Bronchial epithelial cell (primary cell): ENCODE measurements at regions not wholly inside any gene's neighbourhood (a gene's known extent, or its start where the extent isn't known, plus 50 kb on each side); places are given as distances from the start of the nearest gene placed in this dataset.

Source experiments
- DNase-seq: peaks from one replicate; pipeline ENCODE4 v3.0.0-alpha.2; 2010; ENCODE audit warnings: low read depth
- FAIRE-seq: peaks from 2 replicates; lab custom pipeline; 2011; peaks lifted over from hg19 to GRCh38; lab: Jason Lieb, UNC
- H3K27me3 ChIP-seq: 2 replicates; pipeline ENCODE4 v1.5.1; 2011; ENCODE audit warnings: low read length; ENCODE audit not compliant: control insufficient read depth, insufficient read depth
- H3K36me3 ChIP-seq: 2 replicates; pipeline ENCODE4 v1.5.1; 2011; ENCODE audit warnings: low read length; ENCODE audit not compliant: control insufficient read depth, insufficient read depth
- H3K4me3 ChIP-seq: 2 replicates; pipeline ENCODE4 v1.5.1; 2011; ENCODE audit warnings: mild to moderate bottlenecking, low read depth, low read length, control low read depth
- TF ChIP-seq, protein P1 (sequence below): IDR thresholded peaks from 2 replicates; pipeline ENCODE4 v1.5.1; 2011; ENCODE audit warnings: mild to moderate bottlenecking, moderate library complexity, low read length, control low read depth, inconsistent platforms; ENCODE audit not compliant: insufficient read depth, severe bottlenecking

DNA sequence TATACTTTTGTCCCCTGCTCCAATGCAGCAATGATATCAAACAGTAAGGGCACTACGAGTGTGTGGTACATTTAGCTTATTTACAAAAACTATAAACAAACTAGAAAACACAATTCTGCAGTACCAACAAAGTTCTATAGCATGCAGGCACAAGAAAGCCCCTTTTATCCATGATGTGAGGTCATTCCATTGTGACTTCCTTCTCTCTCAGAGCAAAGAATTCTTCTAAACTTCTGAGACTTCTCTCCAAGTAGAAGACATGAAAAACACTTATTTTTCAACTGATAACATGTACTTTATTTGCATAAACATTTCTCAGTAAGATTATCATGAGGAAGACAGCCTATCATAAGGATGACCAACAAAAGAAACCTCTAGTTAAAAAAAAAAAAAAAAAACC is 569.8 kb downstream of the TLE1 start:
- TF ChIP-seq, protein P1, sequence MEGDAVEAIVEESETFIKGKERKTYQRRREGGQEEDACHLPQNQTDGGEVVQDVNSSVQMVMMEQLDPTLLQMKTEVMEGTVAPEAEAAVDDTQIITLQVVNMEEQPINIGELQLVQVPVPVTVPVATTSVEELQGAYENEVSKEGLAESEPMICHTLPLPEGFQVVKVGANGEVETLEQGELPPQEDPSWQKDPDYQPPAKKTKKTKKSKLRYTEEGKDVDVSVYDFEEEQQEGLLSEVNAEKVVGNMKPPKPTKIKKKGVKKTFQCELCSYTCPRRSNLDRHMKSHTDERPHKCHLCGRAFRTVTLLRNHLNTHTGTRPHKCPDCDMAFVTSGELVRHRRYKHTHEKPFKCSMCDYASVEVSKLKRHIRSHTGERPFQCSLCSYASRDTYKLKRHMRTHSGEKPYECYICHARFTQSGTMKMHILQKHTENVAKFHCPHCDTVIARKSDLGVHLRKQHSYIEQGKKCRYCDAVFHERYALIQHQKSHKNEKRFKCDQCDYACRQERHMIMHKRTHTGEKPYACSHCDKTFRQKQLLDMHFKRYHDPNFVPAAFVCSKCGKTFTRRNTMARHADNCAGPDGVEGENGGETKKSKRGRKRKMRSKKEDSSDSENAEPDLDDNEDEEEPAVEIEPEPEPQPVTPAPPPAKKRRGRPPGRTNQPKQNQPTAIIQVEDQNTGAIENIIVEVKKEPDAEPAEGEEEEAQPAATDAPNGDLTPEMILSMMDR: no peak
- no peaks in the 10 kb centered on the region for H3K27me3 ChIP-seq
- DNase-seq (no peak), FAIRE-seq (no peak)
- no peaks in the 10 kb centered on the region for H3K36me3 ChIP-seq
- H3K4me3 ChIP-seq: no peak overlapping the region

DNA sequence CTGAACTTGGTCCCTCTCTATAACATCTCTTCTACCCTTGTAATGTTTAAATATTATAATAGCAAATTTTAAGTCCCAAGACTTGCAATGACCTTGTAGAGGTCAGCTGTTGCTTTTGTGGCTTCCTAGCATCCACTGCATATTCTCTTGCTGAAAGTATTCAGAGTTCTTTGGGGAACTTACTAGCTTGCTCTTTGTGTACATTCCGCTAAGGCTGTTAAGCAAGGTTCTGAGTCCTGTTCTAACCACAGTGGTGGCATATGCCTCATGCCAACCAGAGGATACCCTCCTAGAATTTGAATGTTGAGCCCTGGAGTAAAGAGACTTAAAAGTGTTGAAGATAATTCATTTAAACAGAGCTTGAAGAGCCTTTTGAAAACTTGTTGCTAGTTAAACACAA is 570.9 kb downstream of the TLE1 start:
- Histone ChIP-seq H3K27me3 (no peaks in the 10 kb centered on the region), H3K4me3 (no peak overlapping the region), H3K36me3 (no peaks in the 10 kb centered on the region)
- FAIRE-seq (no peak), DNase-seq (no peak)
- TF ChIP-seq, protein P1: no peak

DNA sequence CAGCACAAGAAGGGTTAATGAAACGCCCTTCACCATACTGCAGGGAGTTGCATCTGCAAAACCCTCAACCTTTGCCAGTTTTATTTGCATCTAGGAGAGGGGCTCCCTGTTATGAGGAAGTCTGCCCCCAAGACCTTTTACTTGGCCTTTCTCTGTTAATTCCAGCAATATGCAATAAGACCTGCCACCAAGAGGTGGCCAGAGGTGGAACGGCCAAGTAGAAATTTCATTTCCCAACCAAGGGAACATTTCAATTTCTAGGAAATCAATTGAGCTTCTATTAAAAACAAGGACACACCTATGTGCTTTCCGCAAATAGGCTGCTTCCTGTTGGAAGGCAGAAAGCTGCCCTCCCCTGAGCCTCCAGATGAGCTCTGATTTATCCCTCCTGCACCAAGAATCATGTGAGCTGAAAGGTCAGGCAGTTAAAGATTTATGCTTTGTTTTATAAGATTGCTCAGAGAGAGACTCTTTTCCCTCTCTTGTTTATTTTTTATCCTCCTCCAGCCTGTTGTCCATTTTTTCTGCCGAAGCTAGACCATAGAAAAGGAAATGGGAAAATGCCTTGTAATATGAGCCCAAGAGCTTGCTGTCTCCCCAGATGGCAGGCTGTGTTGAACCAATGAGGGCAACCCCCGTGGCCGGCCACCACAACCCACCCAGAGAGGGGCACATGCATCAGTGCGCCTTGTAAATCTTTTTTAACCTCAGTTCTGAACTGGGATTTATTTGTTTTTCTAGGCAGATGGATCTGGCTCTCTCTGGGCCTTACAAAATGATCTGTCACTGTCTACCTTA is 572.8 kb downstream of the TLE1 start:
- H3K4me3 ChIP-seq: no peak overlapping the region
- no peaks in the 10 kb centered on the region for H3K27me3 ChIP-seq
- TF ChIP-seq, protein P1: no peak
- FAIRE-seq: no peak
- no peaks in the 10 kb centered on the region for H3K36me3 ChIP-seq
- no peak for DNase-seq

DNA sequence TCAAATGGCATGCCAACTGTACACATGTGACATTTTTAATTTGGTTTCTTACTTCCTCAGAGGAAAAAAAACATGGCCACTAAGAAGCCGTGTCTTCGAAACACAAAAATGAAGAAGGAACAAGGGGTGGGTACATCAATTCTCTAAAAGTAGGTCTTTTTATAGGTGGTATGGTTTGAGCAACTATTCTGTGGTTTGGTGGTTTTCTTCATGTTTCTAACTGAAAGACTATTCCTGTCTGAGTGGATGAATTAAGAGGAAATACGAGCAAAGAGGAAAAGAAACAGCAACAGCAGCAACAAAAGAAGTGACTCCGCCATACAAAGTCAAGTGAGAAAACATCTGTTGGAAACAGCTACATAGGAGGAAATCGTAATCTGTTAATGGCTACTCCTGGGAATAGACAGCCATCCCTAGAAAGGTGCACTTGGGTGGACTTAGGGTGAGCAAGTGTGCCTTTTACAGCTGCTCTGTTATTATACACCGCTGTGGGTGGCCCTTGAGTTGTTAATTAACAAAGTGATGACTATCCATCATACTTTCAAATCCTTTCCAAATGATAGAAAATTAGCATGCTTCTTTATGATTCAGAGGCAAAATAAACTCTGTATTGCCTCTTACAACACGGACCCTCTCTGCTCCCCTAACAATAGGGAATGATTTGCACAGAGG is 575.8 kb downstream of the TLE1 start:
- Histone ChIP-seq H3K4me3 (no peak overlapping the region), H3K27me3 (no peaks in the 10 kb centered on the region), H3K36me3 (no peaks in the 10 kb centered on the region)
- FAIRE-seq: no peak
- TF ChIP-seq, protein P1: no peak
- no peak for DNase-seq

DNA sequence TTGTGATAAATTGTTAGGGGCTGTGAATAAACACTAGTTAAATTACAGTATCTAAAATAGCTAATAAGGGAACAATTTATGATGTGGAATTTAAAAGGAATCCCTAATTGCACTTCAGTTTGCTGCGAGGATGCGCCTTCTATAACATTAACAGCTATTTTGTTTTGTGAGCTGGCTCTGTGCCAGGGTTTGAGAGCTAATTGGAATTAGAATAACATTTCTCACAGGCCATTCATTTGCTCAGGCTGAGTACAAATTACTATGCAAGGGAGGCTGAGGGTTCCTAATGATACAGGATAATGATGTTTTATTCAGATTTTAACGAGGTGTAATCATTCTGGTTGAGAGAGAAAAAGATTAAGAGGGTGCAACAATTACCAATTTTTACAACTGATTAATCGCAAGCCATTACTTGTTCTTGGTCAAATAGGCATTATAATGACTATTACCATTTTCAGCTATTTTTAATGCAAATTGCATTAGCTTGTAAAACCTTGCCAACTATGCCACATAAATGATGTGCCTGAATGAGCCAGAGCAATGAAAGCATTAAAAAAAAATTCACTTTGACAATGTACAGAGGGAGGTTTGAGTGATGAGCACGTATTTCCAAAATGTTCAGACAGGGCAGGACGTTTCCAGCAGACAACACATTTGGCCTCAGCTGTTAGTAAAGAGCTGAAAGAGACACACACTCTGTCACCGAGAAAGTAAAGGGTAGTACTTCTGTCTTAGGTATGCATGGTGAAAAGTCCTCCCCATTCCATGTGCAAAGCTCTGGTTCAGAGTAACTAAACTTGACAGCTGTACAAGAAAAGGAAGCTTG is 576.5 kb downstream of the TLE1 start:
- Histone ChIP-seq H3K27me3 (no peaks in the 10 kb centered on the region), H3K36me3 (no peaks in the 10 kb centered on the region), H3K4me3 (no peak overlapping the region)
- FAIRE-seq (no peak), DNase-seq (no peak)
- TF ChIP-seq, protein P1: no peak
